Activated CD8-positive, alpha-beta memory T cell treated with anti-CD3 and anti-CD28 coated beads for 36 hours (primary cell): ENCODE measurements at regions not wholly inside any gene's neighbourhood (a gene's known extent, or its start where the extent isn't known, plus 50 kb on each side); places are given as distances from the start of the nearest gene placed in this dataset.

Experiments
- CTCF ChIA-PET: fragments of 350-600 bp; sonication (Branson Sonifier 250); formaldehyde crosslinking; loops from one replicate; lab custom pipeline; 2021; ENCODE audit warnings: antibody characterized with exemption; lab: Charles Lee
- POLR2A ChIA-PET: fragments of 350-600 bp; sonication (Branson Sonifier 250); formaldehyde crosslinking; loops from one replicate; lab custom pipeline; 2021; ENCODE audit warnings: antibody characterized with exemption; lab: Charles Lee

DNA sequence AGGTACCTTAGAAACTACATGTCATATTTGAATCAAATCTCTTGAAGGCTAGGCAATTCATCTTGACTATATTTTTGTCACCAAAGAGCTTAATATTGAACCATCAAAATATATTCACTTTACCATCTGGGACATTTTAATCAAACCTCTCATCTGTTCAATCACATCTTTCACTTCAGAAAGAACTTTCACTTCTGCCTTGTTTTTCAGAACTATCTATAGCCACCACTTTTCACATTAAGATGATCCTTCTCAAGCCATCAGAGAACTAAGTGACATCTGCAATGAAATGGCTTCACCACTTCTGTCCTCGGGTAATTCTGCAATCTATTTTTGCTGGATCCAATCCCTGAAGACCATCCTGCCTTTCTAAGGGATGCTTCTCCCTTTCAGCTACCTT, 57.8 kb downstream of the OR2B2 start:
- ChIA-PET POLR2A (no interaction called here), CTCF (no interaction called here)

DNA sequence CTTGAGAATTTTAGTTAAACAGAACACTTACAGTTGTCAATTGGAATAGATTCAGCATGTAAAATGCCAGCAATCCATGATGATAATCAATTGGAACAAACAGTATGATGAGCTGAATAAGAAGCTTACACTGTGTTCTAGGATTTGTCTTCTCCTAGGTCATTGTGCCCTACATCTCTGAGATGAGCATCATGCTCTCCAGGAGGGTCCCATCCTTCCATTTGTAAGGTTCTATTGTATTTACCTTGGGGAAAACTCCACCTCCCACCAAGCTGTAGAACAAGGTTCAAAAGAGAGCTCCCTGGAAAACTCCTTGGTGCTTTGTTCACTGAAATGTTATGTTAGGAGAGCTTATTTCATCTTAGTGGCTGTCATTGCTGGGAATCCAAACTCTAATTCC, 60.8 kb downstream of the OR2B2 start:
- POLR2A ChIA-PET: no interaction called here
- CTCF ChIA-PET: no interaction called here

DNA sequence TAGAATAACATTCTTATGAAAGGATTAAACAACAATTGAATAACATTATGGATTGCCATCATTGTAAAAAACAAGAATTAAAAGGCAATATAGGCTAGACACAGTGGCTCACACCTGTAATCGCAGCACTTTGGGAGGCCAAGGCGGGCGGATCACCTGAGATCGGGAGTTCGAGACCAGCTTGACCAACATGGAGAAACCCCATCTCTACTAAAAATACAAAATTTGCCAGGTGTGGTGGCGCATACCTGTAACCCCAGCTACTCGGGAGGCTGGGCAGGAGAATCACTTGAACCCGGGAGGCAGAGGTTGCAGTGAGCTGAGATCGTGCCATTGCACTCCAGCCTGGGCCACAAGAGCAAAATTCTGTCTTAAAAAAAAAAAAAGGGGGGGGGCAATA, 63.2 kb downstream of the OR2B2 start:
- ChIA-PET POLR2A (interaction anchor here (0.6 to 2.0 kb wide), 3 partner anchors 10 to 35 kb away, joined by 5 to 12 read pairs (median 6); a partner anchor contains a TSS), CTCF (interaction anchor here (2.2 kb wide), 1 partner anchor 77 kb away, joined by 5 read pairs; no protein-coding TSS in a partner anchor)

DNA sequence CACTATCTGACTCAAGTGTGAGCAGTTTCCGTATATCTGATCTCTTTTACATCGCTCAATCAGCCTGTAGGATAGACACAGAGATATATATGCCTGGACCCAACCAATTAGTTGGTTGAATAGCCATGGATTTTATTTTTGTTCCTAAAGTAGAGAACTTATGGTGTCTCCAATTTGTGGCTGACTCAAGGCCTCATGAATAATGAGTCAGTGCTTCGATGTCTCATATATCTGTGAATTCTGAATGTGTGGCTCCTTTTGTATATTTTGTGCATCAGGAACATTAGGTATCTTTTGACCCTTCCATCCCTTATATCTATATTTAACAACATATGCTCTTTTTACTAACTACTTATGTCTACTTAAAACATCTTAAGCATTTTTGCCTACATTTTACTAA, 64.5 kb downstream of the OR2B2 start:
- ChIA-PET CTCF (no interaction called here), POLR2A (no interaction called here)

DNA sequence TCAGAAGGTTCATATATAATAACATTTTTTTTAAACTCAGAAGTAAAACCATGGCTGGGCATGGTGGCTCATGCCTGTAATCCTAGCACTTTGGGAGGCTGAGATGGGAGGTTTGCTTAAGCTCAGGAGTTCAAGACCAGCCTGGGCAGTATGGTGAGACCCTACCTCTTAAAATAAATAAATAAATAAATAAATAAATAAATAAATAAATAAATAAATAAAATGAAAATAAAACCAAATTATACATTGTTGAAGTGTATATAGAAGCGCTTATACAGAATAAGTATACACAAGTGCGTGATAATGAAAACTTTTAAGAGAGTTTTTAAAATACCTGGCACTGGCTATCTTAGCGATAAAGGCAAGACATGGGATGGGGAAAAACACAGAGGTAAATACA, 71.6 kb downstream of the OR2B2 start:
- ChIA-PET CTCF (no interaction called here), POLR2A (interaction anchor here (0.6 kb wide), 1 partner anchor 25 kb away, joined by 3 read pairs; a partner anchor contains a TSS)

DNA sequence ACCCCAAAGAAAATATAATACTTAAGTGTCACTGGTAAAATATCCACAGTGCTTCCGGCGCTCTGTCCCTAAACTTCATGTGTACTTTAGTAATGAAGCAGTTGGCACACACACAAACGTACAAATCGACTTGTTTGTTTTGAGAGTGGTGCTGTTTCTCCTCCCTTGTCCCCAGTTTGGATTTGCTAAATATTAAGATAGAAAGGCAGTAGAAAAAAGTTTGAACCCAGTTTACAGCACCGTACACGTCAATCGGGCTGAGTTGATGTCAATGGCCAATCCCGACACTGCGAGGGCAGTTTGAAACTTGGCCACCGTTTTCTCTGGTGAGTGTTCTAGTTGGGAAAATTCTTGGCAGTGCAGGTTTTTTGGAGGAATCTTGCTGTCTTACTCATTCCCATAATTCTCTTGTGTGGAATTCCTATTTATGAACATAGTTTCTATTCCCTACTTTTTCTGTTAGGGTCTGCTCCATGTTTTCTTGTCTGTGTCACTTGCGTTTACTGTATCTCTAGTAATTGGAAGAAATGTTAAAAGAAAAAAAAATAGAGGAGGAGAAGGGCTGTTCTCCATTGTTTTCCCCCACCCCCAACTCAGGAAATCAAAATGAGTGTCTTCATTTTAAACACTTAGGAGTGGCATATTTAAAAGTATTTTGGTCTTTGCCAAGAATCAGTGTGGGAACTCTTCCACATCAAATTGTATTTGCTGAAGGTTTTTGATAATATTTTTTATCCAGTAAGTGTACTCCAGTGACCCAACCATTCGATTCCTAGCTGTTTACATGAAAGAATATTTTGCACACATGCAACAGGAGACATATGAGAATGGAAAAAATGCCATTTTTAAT, 72.3 kb downstream of the OR2B2 start:
- ChIA-PET POLR2A (interaction anchor here (0.6 to 6.7 kb wide), 9 partner anchors 16 to 707 kb away, joined by 3 to 281 read pairs (median 62); a partner anchor contains a TSS), CTCF (interaction anchor here (3.9 kb wide), 1 partner anchor 54 kb away, joined by 23 read pairs; a partner anchor contains a TSS)

DNA sequence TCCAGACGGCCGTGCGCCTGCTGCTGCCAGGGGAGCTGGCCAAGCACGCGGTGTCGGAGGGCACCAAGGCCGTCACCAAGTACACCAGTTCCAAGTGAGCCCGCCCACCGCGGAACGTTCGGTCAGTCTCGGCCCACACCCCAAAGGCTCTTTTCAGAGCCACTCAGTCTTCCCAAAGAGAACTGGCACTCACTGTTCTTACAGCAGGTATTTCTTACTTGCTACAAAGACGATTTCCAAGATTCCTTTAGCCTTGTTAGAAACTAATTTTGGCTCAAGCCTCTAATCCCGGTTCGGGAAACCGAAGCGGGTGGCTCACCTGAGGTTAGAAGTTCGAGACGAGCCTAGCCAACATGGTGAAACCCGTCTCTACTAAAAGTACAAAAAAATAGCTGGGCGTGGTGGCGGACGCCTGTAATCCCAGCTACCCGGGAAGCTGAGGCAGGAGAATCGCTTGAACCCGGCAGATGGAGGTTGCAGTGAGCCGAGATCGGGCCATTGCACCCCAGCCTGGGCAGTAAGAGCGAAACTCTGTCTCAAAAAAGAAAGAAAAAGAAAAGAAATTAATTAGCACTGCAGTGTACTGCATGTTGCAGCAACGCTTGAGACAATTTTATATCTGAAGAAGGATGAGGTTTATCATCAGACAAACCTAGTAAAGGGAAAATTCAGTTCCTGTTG, 73.1 kb downstream of the OR2B2 start:
- POLR2A ChIA-PET: interaction anchor here (0.9 to 6.7 kb wide), 12 partner anchors 11 to 1027 kb away, joined by 4 to 281 read pairs (median 41); a partner anchor contains a TSS
- CTCF ChIA-PET: interaction anchor here (0.7 to 4.1 kb wide), 6 partner anchors 15 to 712 kb away, joined by 3 to 35 read pairs (median 8); a partner anchor contains a TSS

DNA sequence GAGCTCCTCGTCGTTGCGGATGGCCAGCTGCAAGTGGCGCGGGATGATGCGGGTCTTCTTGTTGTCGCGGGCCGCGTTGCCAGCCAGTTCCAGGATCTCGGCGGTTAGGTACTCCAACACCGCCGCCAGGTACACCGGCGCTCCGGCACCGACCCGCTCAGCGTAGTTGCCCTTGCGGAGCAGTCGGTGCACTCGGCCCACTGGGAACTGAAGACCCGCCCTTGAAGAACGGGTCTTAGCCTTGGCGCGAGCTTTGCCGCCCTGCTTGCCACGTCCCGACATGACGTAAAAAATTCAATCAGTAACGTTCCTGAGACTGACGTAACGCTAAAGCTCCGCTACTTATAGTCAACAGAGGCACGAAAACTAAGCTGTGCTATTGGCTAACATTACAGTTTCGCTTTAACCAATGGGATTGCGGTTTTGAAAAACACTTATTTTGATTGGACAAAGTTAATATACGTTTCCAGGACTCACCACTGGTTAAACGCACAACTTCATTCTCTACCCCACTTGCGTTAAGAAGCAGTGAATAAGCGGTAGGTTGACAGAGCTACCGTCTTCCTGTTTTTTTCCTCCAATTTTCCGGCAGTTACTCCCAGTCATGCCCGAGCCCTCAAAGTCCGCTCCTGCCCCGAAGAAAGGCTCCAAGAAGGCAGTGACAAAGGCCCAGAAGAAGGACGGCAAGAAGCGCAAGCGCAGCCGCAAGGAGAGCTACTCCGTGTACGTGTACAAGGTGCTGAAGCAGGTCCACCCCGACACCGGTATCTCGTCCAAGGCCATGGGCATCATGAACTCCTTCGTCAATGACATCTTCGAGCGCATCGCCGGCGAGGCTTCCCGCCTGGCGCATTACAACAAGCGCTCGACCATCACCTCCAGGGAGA, 73.9 kb downstream of the OR2B2 start:
- CTCF ChIA-PET: interaction anchor here (0.7 to 4.1 kb wide), 10 partner anchors 14 to 1028 kb away, joined by 3 to 35 read pairs (median 5); a partner anchor contains a TSS
- POLR2A ChIA-PET: interaction anchor here (0.6 to 6.7 kb wide), 23 partner anchors 11 to 1714 kb away, joined by 3 to 281 read pairs (median 4); a partner anchor contains a TSS

DNA sequence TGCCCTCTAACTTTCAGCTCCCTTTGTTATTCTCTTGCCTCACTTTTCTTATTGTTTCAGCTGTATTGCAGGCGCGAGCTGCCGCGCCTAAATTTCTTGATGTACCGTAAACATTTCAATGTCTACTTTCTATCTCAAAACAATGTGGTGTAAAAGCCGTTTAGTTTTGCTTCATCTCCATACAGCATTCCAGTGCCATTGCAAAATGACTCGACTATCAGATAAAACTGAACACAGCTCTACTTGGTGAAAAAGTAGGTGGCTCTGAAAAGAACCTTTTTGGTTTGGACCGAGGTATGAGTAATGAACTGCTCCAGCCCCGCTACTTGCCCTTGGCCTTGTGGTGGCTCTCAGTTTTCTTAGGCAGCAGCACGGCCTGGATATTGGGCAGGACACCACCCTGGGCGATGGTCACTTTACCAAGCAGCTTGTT, 74.6 kb downstream of the OR2B2 start:
- POLR2A ChIA-PET: interaction anchor here (0.6 to 6.7 kb wide), 18 partner anchors 14 to 1713 kb away, joined by 3 to 281 read pairs (median 8); a partner anchor contains a TSS
- CTCF ChIA-PET: interaction anchor here (1.0 to 4.1 kb wide), 7 partner anchors 13 to 1028 kb away, joined by 3 to 35 read pairs (median 7); a partner anchor contains a TSS

DNA sequence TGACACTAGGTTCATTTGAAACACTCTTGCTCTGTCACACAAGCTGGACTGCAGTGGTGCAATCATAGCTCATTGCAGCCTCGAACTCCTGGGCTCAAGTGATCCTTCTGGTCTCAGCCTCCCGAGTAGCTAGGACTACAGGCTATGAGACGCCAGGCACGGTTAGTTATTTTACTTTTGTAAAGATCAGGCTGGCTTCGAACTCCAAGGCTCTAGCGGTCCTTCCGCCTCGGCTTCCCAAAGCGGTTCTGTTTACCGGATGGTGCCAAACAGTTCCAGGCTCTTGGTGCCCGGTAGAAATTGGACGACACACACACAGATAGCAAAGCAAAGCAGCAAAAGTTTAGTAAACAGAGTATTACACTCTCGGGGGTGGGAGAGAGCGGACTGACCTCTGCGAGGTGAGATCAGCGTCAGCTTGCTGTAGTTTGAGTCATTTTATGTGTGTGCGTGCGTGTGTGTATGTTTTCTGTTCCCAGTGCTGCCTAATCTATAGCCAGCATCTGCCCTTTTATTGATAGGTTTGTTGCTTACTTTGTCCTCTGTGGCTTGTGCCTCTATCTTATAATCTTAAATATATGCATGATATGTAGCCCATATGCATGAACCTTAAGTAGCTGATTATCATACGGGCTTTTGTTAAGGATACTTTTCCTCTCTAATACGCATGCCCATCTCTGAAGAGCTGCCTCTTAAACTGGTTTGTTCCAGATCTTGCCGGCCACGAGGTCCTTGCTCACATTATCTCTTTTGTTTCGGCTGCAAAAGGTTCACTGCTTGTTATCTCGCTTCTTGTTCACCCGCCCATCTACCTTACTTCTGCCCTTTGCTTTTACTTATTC, 75.2 kb downstream of the OR2B2 start:
- ChIA-PET CTCF (interaction anchor here (1.0 to 4.1 kb wide), 6 partner anchors 13 to 1029 kb away, joined by 3 to 35 read pairs (median 8); a partner anchor contains a TSS), POLR2A (interaction anchor here (0.8 to 6.7 kb wide), 14 partner anchors 13 to 1712 kb away, joined by 3 to 281 read pairs (median 24); a partner anchor contains a TSS)

DNA sequence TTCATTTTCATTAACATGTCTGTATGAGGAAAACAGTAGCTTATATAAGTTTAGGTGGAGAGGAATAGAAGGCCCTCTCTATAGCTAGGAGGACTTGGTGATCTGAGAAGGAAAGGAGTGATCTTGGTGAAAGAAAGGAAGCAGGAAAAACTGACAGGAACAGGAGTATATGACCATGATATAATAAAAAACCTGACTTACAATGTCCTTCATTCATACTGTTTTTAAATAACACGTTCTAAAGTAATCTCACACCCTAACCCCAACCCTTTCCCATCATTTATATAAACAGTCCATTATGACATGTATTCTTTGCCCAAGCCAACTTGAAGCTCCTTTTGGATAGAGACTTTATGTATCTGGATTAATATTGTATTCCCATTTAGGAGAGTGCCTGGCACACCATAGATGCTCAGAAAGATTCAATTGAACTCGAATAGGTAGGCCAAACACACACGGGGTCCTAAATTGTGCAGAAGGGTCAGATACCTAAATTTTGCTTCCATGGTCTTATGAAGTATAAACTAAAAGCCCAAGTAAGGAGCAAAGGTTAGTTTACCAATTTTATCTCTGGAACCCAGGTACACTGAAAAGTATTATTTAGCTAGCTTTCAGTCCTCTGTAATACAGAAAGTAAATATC, 75.9 kb downstream of the OR2B2 start:
- POLR2A ChIA-PET: interaction anchor here (0.5 to 6.7 kb wide), 12 partner anchors 12 to 1562 kb away, joined by 3 to 281 read pairs (median 41); a partner anchor contains a TSS
- CTCF ChIA-PET: interaction anchor here (2.6 to 4.1 kb wide), 3 partner anchors 12 to 58 kb away, joined by 10 to 35 read pairs (median 23); a partner anchor contains a TSS

DNA sequence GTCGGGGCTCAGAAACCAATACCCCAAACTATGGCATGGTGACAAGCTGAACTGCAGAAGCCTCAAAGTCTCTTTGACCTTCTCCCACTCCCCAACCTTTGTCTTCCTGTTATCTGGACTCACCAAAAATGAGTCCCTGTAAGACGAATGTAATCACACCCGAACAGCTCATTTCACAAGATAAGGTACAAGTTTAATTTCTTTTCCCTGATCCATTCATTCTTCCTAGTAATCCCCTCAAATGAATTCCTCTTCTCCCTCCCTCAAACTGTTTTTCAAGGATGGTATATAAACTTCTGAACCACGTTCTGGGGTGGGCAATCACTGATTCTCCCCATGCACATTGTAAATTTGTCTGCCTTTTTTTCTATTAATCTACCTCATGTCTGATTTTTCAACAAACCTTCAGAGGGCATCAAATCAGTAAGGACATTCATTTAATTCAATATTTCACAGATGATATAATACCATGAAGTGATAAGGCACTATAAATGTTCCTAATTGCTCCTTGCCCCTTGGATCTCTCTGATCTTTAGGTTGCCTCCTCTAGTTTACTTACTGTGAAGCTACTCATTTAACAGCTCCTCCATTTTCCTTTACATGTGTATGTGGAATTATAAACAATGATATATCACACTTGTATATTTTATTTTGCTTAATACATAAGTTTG, 77.2 kb downstream of the OR2B2 start:
- POLR2A ChIA-PET: interaction anchor here (1.4 to 6.7 kb wide), 3 partner anchors 10 to 58 kb away, joined by 5 to 281 read pairs (median 6); a partner anchor contains a TSS
- CTCF ChIA-PET: interaction anchor here (1.1 to 4.1 kb wide), 4 partner anchors 11 to 63 kb away, joined by 3 to 35 read pairs (median 6); a partner anchor contains a TSS

DNA sequence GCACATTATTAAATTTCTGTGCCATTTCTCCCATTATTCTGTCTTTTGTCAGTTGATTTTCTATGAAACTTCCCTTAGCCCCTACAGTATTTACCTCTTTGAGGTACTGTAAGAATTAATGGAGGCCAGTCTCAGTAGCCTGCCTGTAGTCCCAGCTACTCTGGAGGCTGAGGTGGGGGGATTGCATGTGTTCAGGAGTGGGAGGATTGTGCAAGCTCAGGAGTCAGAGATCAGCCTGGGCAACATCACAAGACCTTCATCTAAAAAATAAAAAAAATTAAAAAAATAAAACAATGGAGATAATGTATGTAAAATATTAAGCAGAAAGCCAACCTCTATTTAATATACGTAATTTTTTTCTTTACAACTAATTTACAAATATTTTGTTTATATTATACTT, 77.8 kb downstream of the OR2B2 start:
- ChIA-PET POLR2A (interaction anchor here (1.4 to 6.7 kb wide), 3 partner anchors 9 to 59 kb away, joined by 5 to 281 read pairs (median 6); a partner anchor contains a TSS), CTCF (interaction anchor here (1.1 to 2.0 kb wide), 3 partner anchors 10 to 62 kb away, joined by 3 to 8 read pairs (median 4); a partner anchor contains a TSS)

DNA sequence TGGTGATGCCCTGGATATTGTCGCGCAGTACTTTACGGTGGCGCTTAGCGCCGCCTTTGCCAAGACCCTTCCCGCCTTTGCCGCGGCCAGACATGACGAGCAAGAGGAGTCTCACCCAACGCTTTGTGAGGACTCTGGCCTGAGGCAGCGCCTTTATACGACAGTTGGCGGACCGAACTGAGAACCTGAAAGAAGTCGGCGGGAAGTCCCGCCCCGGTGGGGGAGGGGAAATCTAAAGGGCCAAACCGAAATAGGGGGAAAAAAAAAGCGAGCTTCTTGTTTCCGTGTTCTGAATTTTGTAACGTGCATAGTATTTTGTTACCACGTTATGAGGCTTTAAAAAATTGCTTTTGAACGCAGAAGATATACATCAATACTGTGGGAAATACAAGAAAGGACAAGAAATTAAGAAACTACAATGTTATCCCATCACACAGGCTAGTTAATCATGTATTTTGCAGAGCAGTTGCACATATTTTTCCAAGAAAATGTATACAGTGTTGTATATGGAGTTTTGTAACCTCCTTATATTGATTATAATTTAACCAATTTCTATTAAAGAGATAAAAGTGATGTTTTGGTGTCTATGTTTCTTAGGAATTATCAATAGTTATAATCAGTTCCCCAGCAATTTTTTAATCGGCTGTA, 80.6 kb downstream of the OR2B2 start:
- POLR2A ChIA-PET: interaction anchor here (0.6 to 3.1 kb wide), 8 partner anchors 8 to 1773 kb away, joined by 3 to 29 read pairs (median 6); a partner anchor contains a TSS
- CTCF ChIA-PET: interaction anchor here (0.5 to 0.7 kb wide), 2 partner anchors 44 to 212 kb away, joined by 3 read pairs; no protein-coding TSS in a partner anchor
